ENCODE measurements at regions not wholly inside any gene's neighbourhood (a gene's known extent, or its start where the extent isn't known, plus 50 kb on each side); places are given as distances from the start of the nearest gene placed in this dataset.

- TF ChIP-seq CTCF (IDR thresholded peaks at IDR 0.05) (no peak), POLR2AphosphoS5 (IDR thresholded peaks at IDR 0.05; ENCODE audit: low read depth, low read length) (no peak), TCF7L2 (IDR thresholded peaks at IDR 0.05; ENCODE audit: low read depth, low read length) (no peak), REST (IDR thresholded peaks at IDR 0.05; ENCODE audit: insufficient read depth in 1 of 2, low read depth in 2 of 2, low read length in 1 of 2) (no peak), SIN3A (IDR thresholded peaks at IDR 0.05; ENCODE audit: borderline replicate concordance, insufficient read depth, low read depth, low read length) (no peak)
Measured at GRCh38 chr4:81600520-81601357, 129.0 kb upstream of the RASGEF1B start.

Data from Panc1 (cell line).